Natural killer cell (primary cell): ENCODE measurements at regions not wholly inside any gene's neighbourhood (a gene's known extent, or its start where the extent isn't known, plus 50 kb on each side); places are given as distances from the start of the nearest gene placed in this dataset.

Experiments used
- ATAC-seq, 3 donors: fragments of 150-1000 bp in 2 of 3; fragments of 200-7000 bp in 1 of 3; cut with Tn5 transposase; 1 replicate in 1 of 3; 2 replicates in 2 of 3; pipeline ENCODE4 v1.10.0; 2021; ENCODE audit warnings: mild to moderate bottlenecking in 2 of 3, moderate library complexity in 2 of 3
- DNase-seq, 2 donors: peaks; one replicate each; pipeline versions ENCODE4 v3.0.0 to v3.0.0-alpha.2; 2013 to 2021; ENCODE audit warnings: mixed read lengths in 1 of 2
- H3K27ac ChIP-seq: one replicate; pipeline ENCODE4 v1.5.1; 2013; ENCODE audit warnings: mild to moderate bottlenecking, low read length
- H3K27me3 ChIP-seq: one replicate; pipeline ENCODE4 v1.6.1; 2013; ENCODE audit warnings: low read length; ENCODE audit not compliant: control insufficient read depth, insufficient read depth
- H3K36me3 ChIP-seq: one replicate; pipeline ENCODE4 v1.6.1; 2013; ENCODE audit warnings: low read length; ENCODE audit not compliant: control insufficient read depth, insufficient read depth
- H3K4me1 ChIP-seq: one replicate; pipeline ENCODE4 v1.6.1; 2013; ENCODE audit warnings: low read length; ENCODE audit not compliant: control insufficient read depth, insufficient read depth
- H3K4me3 ChIP-seq: one replicate; pipeline ENCODE4 v1.5.1; 2013; ENCODE audit warnings: low read length
- H3K9me3 ChIP-seq: one replicate; pipeline ENCODE4 v1.6.1; 2013; ENCODE audit warnings: low read length; ENCODE audit not compliant: control insufficient read depth, insufficient read depth
- H3K27ac Mint-ChIP-seq, 2 donors: one replicate each; pipeline ENCODE4 v1.8.0; 2022; ENCODE audit warnings: mild to moderate bottlenecking in 2 of 2, mixed read lengths in 2 of 2, moderate library complexity in 1 of 2
- H3K27me3 Mint-ChIP-seq, 2 donors: one replicate each; pipeline ENCODE4 v1.8.0; 2022; ENCODE audit warnings: low read depth in 2 of 2, mixed read lengths in 2 of 2
- H3K36me3 Mint-ChIP-seq: one replicate; pipeline ENCODE4 v1.8.0; 2022; ENCODE audit warnings: mixed read lengths
- H3K4me1 Mint-ChIP-seq, 2 donors: one replicate each; pipeline ENCODE4 v1.8.0; 2022; ENCODE audit warnings: mixed read lengths in 2 of 2
- H3K4me3 Mint-ChIP-seq: one replicate; pipeline ENCODE4 v1.8.0; 2022; ENCODE audit warnings: mild to moderate bottlenecking, moderate library complexity, mixed read lengths
- H3K9me3 Mint-ChIP-seq, 2 donors: one replicate each; pipeline ENCODE4 v1.8.0; 2022; ENCODE audit warnings: mixed read lengths in 2 of 2
- CTCF ChIP-seq: fragments of 200-600 bp; IDR thresholded peaks from one replicate; pipeline ENCODE4 v1.8.0; 2022; ENCODE audit warnings: antibody characterized with exemption
- WGBS: methylation state at CpG from one replicate; pipeline ENCODE4 v1.1.7; 2013; ENCODE audit warnings: missing lambda C conversion rate; ENCODE audit not compliant: insufficient coverage; 5-methylcytosine and 5-hydroxymethylcytosine counted together
- intact Hi-C: fragments of 100-400 bp; cut with micrococcal nuclease; formaldehyde crosslinking; loops from one replicate; pipeline ENCODE4 v1.14.2; 2022

DNA sequence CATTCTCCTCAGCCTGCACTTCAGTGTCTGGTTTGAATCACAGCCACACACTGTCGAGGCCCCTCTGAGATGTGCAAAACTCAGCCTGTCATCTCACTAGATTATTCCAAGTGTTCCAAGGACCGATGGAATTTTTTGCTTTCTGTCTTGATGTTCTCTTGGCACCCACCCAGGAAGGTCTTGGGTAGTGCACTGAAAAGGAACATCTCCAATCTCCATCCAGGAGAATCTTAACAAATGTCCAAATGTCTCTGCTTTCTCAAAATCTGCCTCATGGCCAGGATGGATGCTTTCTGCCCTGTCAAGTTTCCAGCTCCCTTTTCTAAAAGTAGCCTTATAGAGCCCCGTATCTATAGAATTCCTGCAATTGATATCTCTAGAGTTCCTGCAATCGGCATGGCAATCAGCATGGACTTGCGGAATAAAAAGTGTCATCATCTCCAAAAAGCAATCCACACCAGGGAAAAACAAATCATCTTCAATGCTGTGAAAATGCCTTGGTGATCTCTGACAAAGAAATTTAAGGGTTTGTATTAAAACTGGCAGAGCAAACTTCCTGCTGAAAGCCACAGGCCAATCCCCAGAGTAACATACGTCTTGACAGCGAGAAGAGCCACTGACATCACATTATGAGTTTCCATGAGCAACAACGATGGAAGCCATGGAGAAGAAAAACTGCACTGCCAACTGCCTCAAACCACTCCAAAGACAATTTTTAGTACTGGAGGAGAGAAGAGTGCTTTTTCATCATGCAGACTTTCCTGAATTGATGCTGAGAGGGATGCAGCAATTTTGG, 215.3 kb upstream of the FAM9B start:
- no peaks in the 10 kb centered on the region for H3K36me3 Mint-ChIP-seq
- no peaks in the 10 kb centered on the region for H3K36me3 ChIP-seq
- peaks cover 0 to 5% of the 10 kb centered on the region in 2 donors for H3K4me1 Mint-ChIP-seq
- no peaks in the 10 kb centered on the region for H3K4me1 ChIP-seq
- no peak for TF ChIP-seq CTCF
- H3K9me3 Mint-ChIP-seq = no peaks in the 10 kb centered on the region
- H3K4me3 Mint-ChIP-seq = no peak overlapping the region
- 62% methylated on average over 4 of the region's 8 CpGs for WGBS
- no peaks in the 10 kb centered on the region for H3K9me3 ChIP-seq
- ATAC-seq (no peak), DNase-seq (no peak)
- peaks cover 2 to 8% of the 10 kb centered on the region in 2 donors for H3K27me3 Mint-ChIP-seq
- intact Hi-C loops = no loop called here
- H3K4me3 ChIP-seq = no peak overlapping the region
- H3K27me3 ChIP-seq = no peaks in the 10 kb centered on the region
- no peak overlapping the region for H3K27ac ChIP-seq
- H3K27ac Mint-ChIP-seq = no peak overlapping the region

- H3K9me3 Mint-ChIP-seq = no peaks in the 10 kb centered on the region
- WGBS = 78% methylated on average over 3 of the region's 4 CpGs
These were observed 212.7 kb upstream of the TBL1X start for GRCh38 chrX:9252182-9252581.

DNA sequence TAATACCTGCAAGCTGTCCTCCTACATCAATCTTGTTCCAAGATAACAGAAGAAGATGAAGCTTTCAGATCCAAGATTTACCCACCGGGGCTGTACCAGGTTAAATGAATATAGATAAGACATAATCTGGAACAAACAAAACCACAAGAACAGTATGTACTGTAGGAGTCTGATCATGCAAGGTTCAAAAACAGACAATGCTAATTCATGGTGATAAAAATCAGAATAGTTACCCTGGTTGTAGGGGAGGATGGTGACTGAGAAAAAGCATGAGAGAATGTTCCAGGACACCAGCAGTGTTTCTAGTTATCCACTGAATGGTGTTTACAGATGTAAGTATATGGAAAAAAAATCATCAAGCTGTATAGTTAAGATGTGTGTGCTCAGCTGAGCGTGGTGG, 211.6 kb upstream of the TBL1X start:
- no peaks in the 10 kb centered on the region for H3K36me3 ChIP-seq
- WGBS = 90% methylated on average over 2 of the region's 2 CpGs
- Mint-ChIP-seq H3K9me3 (no peaks in the 10 kb centered on the region), H3K4me3 (no peak overlapping the region), H3K27ac (no peak overlapping the region), H3K27me3 (peaks cover 2 to 16% of the 10 kb centered on the region in 2 donors), H3K36me3 (no peaks in the 10 kb centered on the region), H3K4me1 (peaks cover 0 to 5% of the 10 kb centered on the region in 2 donors)
- no peak for ATAC-seq
- intact Hi-C loops = no loop called here
- no peak for TF ChIP-seq CTCF
- no peak for DNase-seq
- no peak overlapping the region for H3K4me3 ChIP-seq
- H3K27ac ChIP-seq = no peak overlapping the region
- H3K9me3 ChIP-seq = no peaks in the 10 kb centered on the region
- H3K4me1 ChIP-seq = no peaks in the 10 kb centered on the region
- H3K27me3 ChIP-seq = no peaks in the 10 kb centered on the region

More at GRCh38 chrX:9252182-9252581, 212.7 kb upstream of the TBL1X start:
- Histone ChIP-seq H3K36me3 (no peaks in the 10 kb centered on the region), H3K4me1 (no peaks in the 10 kb centered on the region), H3K27ac (no peak overlapping the region), H3K27me3 (no peaks in the 10 kb centered on the region), H3K9me3 (no peaks in the 10 kb centered on the region), H3K4me3 (no peak overlapping the region)
- Mint-ChIP-seq H3K27ac (no peak overlapping the region), H3K4me3 (no peak overlapping the region), H3K36me3 (no peaks in the 10 kb centered on the region), H3K27me3 (peaks cover 2 to 16% of the 10 kb centered on the region in 2 donors), H3K4me1 (peaks cover 0 to 5% of the 10 kb centered on the region in 2 donors)
- DNase-seq = no peak
- ATAC-seq = no peak
- no peak for TF ChIP-seq CTCF
- intact Hi-C loops = no loop called here
